GM18505 (cell line): ENCODE measurements at regions not wholly inside any gene's neighbourhood (a gene's known extent, or its start where the extent isn't known, plus 50 kb on each side); places are given as distances from the start of the nearest gene placed in this dataset.

Source experiments
- ATAC-seq: cut with Tn5 transposase; IDR thresholded peaks from one replicate; pipeline ENCODE4 v1.9.1; 2021; ENCODE audit not compliant: unreplicated experiment
- POLR2A ChIP-seq: IDR thresholded peaks from 4 replicates; pipeline ENCODE4 v1.6.1; 2011; ENCODE audit warnings: borderline replicate concordance; ENCODE audit not compliant: insufficient read depth, insufficient read length; ENCODE audit errors: extremely low read depth

- TF ChIP-seq POLR2A, result no peak
- no peak for ATAC-seq
Observed at GRCh38 chr20:40189621-40190020, 499.4 kb downstream of the MAFB start.

- TF ChIP-seq POLR2A, result no peak
Observed at GRCh38 chr20:40188319-40188718, 500.7 kb downstream of the MAFB start.

GRCh38 chr20:40186826-40187225, 502.2 kb downstream of the MAFB start:
- no peak for TF ChIP-seq POLR2A
- ATAC-seq, result no peak

More at GRCh38 chr20:40188319-40188718, 500.7 kb downstream of the MAFB start:
- ATAC-seq, result no peak

GRCh38 chr20:40181676-40182075, 507.4 kb downstream of the MAFB start:
- TF ChIP-seq POLR2A, result no peak
- ATAC-seq, result no peak

GRCh38 chr20:40176098-40176841, 512.8 kb downstream of the MAFB start:
- no peak for ATAC-seq
- TF ChIP-seq POLR2A, result no peak

GRCh38 chr20:40175296-40175695, 513.7 kb downstream of the MAFB start:
- TF ChIP-seq POLR2A, result no peak

GRCh38 chr20:40173872-40174271, 515.2 kb downstream of the MAFB start:
- no peak for ATAC-seq
- no peak for TF ChIP-seq POLR2A

More at GRCh38 chr20:40175296-40175695, 513.7 kb downstream of the MAFB start:
- no peak for ATAC-seq

GRCh38 chr20:40168981-40169620, 519.9 kb downstream of the MAFB start:
- no peak for ATAC-seq
- no peak for TF ChIP-seq POLR2A

- no peak for ATAC-seq
Observed at GRCh38 chr20:40161391-40161790, 527.6 kb downstream of the MAFB start.

GRCh38 chr20:40160097-40160550, 528.9 kb downstream of the MAFB start:
- peak; percentile 38 for ATAC-seq
- TF ChIP-seq POLR2A, result no peak

More at GRCh38 chr20:40161391-40161790, 527.6 kb downstream of the MAFB start:
- TF ChIP-seq POLR2A, result no peak

GRCh38 chr20:40159276-40159675, 529.8 kb downstream of the MAFB start:
- no peak for TF ChIP-seq POLR2A
- ATAC-seq, result no peak

- ATAC-seq, result peak; percentile 84
- no peak for TF ChIP-seq POLR2A
Observed at GRCh38 chr20:40156600-40157317, 532.3 kb downstream of the MAFB start.

GRCh38 chr20:40154514-40154913, 534.5 kb downstream of the MAFB start:
- no peak for ATAC-seq
- no peak for TF ChIP-seq POLR2A
